Astrocyte of the cerebellum (primary cell): ENCODE measurements at regions not wholly inside any gene's neighbourhood (a gene's known extent, or its start where the extent isn't known, plus 50 kb on each side); places are given as distances from the start of the nearest gene placed in this dataset.

Experiments
- DNase-seq: peaks from one replicate; pipeline ENCODE4 v3.0.0-alpha.2; 2011; ENCODE audit warnings: low read depth
- H3K4me3 ChIP-seq: 2 replicates; pipeline ENCODE4 v1.5.1; 2011; ENCODE audit warnings: mild to moderate bottlenecking, low read depth, low read length, moderate library complexity
- CTCF ChIP-seq: IDR thresholded peaks from 2 replicates; pipeline ENCODE4 v1.5.1; 2012; ENCODE audit warnings: low read length, low read depth, moderate library complexity, mild to moderate bottlenecking; ENCODE audit errors: missing control alignments
- in situ Hi-C: cut with HindIII; loops from 2 replicates; pipeline ENCODE4 v1.10.0; 2017; ENCODE audit warnings: low sequenced_read_pairs

GRCh38 chr6:114524081-114524480 is 181.3 kb upstream of the HS3ST5 start:
- DNase-seq, result no peak
- H3K4me3 ChIP-seq, result no peak overlapping the region
- in situ Hi-C loops, result no loop called here
- no peak for TF ChIP-seq CTCF

GRCh38 chr6:114523508-114523907 is 180.7 kb upstream of the HS3ST5 start:
- DNase-seq, result no peak
- in situ Hi-C loops, result no loop called here
- TF ChIP-seq CTCF, result no peak
- H3K4me3 ChIP-seq, result no peak overlapping the region

- TF ChIP-seq CTCF, result no peak
- in situ Hi-C loops, result no loop called here
- DNase-seq, result no peak
- H3K4me3 ChIP-seq, result no peak overlapping the region
Observed at GRCh38 chr6:114521926-114522325, 179.1 kb upstream of the HS3ST5 start.

GRCh38 chr6:114520976-114521375 is 178.2 kb upstream of the HS3ST5 start:
- in situ Hi-C loops, result no loop called here
- no peak overlapping the region for H3K4me3 ChIP-seq
- no peak for DNase-seq
- TF ChIP-seq CTCF, result no peak

GRCh38 chr6:114514170-114514569 is 171.3 kb upstream of the HS3ST5 start:
- no peak overlapping the region for H3K4me3 ChIP-seq
- DNase-seq, result no peak
- in situ Hi-C loops, result no loop called here
- no peak for TF ChIP-seq CTCF

GRCh38 chr6:114471450-114471849 is 128.6 kb upstream of the HS3ST5 start:
- TF ChIP-seq CTCF, result no peak
- H3K4me3 ChIP-seq, result no peak overlapping the region
- no peak for DNase-seq
- in situ Hi-C loops, result no loop called here

- DNase-seq, result no peak
- TF ChIP-seq CTCF, result no peak
- H3K4me3 ChIP-seq, result no peak overlapping the region
- in situ Hi-C loops, result no loop called here
Observed at GRCh38 chr6:114467931-114468330, 125.1 kb upstream of the HS3ST5 start.
